Frontal cortex (tissue), 3 donors: ENCODE measurements at regions not wholly inside any gene's neighbourhood (a gene's known extent, or its start where the extent isn't known, plus 50 kb on each side); places are given as distances from the start of the nearest gene placed in this dataset.
"Not testable (repeated sequence)": the region's sequence is repeated elsewhere in the genome, so short reads cannot be mapped to it uniquely, and the experiment has no call there.

ENCODE experiments used
- DNase-seq, 2 donors: peaks; one replicate each; pipeline ENCODE4 v3.0.0; 2012; ENCODE audit warnings: low spot score in 2 of 2
- FAIRE-seq: peaks from 2 replicates; lab custom pipeline; 2012; peaks lifted over from hg19 to GRCh38; lab: Jason Lieb, UNC
- donor health status: control.
- donor health status: control.
- donor health status: control.

GRCh38 chr1:10908266-10908665, 104.2 kb upstream of the TARDBP start:
- no peak for DNase-seq
- no peak for FAIRE-seq

- no peak for FAIRE-seq
- DNase-seq = no peak
Observed at GRCh38 chr1:10909697-10910680, 102.5 kb upstream of the TARDBP start.

GRCh38 chr1:10910681-10911489, 101.6 kb upstream of the TARDBP start:
- DNase-seq (no peak), FAIRE-seq (no peak)

- FAIRE-seq (no peak), DNase-seq (no peak)
Observed at GRCh38 chr1:10911490-10912166, 100.8 kb upstream of the TARDBP start.

GRCh38 chr1:10912441-10912840, 100.0 kb upstream of the TARDBP start:
- FAIRE-seq (no peak), DNase-seq (no peak)

- DNase-seq (no peak), FAIRE-seq (no peak)
Observed at GRCh38 chr1:10914056-10914455, 98.4 kb upstream of the TARDBP start.

GRCh38 chr1:10915594-10915993, 96.9 kb upstream of the TARDBP start:
- DNase-seq = no peak
- no peak for FAIRE-seq

- FAIRE-seq = no peak
Observed at GRCh38 chr1:10916311-10916710, 96.1 kb upstream of the TARDBP start.

GRCh38 chr1:10916991-10917390, 95.5 kb upstream of the TARDBP start:
- DNase-seq (no peak), FAIRE-seq (no peak)

More at GRCh38 chr1:10916311-10916710, 96.1 kb upstream of the TARDBP start:
- DNase-seq = no peak

GRCh38 chr1:10917513-10918454, 94.7 kb upstream of the TARDBP start:
- no peak for DNase-seq
- no peak for FAIRE-seq

- DNase-seq (no peak), FAIRE-seq (no peak)
Observed at GRCh38 chr1:10918531-10918930, 93.9 kb upstream of the TARDBP start.

GRCh38 chr1:10920063-10920626, 92.3 kb upstream of the TARDBP start:
- DNase-seq (no peak), FAIRE-seq (no peak)

GRCh38 chr1:10922315-10923060, 90.0 kb upstream of the TARDBP start:
- FAIRE-seq, DNase-seq: not testable (repeated sequence)

GRCh38 chr1:10924030-10924429, 88.4 kb upstream of the TARDBP start:
- no peak for DNase-seq
- no peak for FAIRE-seq

- FAIRE-seq (no peak), DNase-seq (no peak)
Observed at GRCh38 chr1:10928654-10929053, 83.8 kb upstream of the TARDBP start.

- DNase-seq (no peak), FAIRE-seq (no peak)
Observed at GRCh38 chr1:10932088-10932487, 80.4 kb upstream of the TARDBP start.

- DNase-seq (no peak), FAIRE-seq (no peak)
Observed at GRCh38 chr1:10934150-10934818, 78.2 kb upstream of the TARDBP start.

GRCh38 chr1:10935246-10935645, 77.2 kb upstream of the TARDBP start:
- no peak for DNase-seq
- FAIRE-seq = no peak
